Upper lobe of left lung (tissue), 6 donors: ENCODE measurements at regions not wholly inside any gene's neighbourhood (a gene's known extent, or its start where the extent isn't known, plus 50 kb on each side); places are given as distances from the start of the nearest gene placed in this dataset.

ENCODE experiments used
- ATAC-seq, 2 donors: fragments of 200-7000 bp; cut with Tn5 transposase; one replicate each; pipeline ENCODE4 v1.9.1; 2022; ENCODE audit warnings: mild to moderate bottlenecking in 2 of 2, moderate library complexity in 2 of 2; ENCODE audit not compliant: low FRiP score in 2 of 2
- DNase-seq, 2 donors: peaks; one replicate each; pipeline ENCODE4 v3.0.0-alpha.2; 2019 to 2020
- H3K27ac ChIP-seq, 4 donors: fragments of 200-600 bp; sonication (generic); one replicate each; pipeline ENCODE4 v1.5.1; 2016 to 2019
- H3K27me3 ChIP-seq, 4 donors: fragments of 200-600 bp; sonication (generic); one replicate each; pipeline ENCODE4 v1.5.1; 2017 to 2019
- H3K36me3 ChIP-seq, 4 donors: fragments of 200-600 bp; sonication (generic); one replicate each; pipeline ENCODE4 v1.5.1; 2016 to 2019
- H3K4me1 ChIP-seq, 4 donors: fragments of 200-600 bp; sonication (generic); one replicate each; pipeline ENCODE4 v1.5.1; 2018 to 2019
- H3K4me3 ChIP-seq, 4 donors: fragments of 200-600 bp; sonication (generic); one replicate each; pipeline ENCODE4 v1.5.1; 2017 to 2019; ENCODE audit warnings: mild to moderate bottlenecking in 2 of 4, moderate library complexity in 1 of 4
- H3K9me3 ChIP-seq, 4 donors: fragments of 200-600 bp; sonication (generic); one replicate each; pipeline ENCODE4 v1.5.1; 2018 to 2019
- CTCF ChIP-seq, 6 experiments: fragments of 450-650 bp in 4 of 6; fragments of 200-600 bp in 2 of 6; sonication (generic) in 2 of 6; IDR thresholded peaks; one replicate each; pipeline ENCODE4 v1.5.1; 2016 to 2019; ENCODE audit warnings: antibody characterized with exemption in 6 of 6
- EP300 ChIP-seq, 4 donors: sonication (generic); formaldehyde crosslinking; IDR thresholded peaks; one replicate each; pipeline ENCODE4 v1.5.1; 2017; ENCODE audit warnings: antibody characterized with exemption in 4 of 4, control low read depth in 2 of 4
- POLR2A ChIP-seq, 4 donors: fragments of 450-650 bp; IDR thresholded peaks; one replicate each; pipeline ENCODE4 v1.5.1; 2016 to 2017; ENCODE audit warnings: antibody characterized with exemption in 4 of 4, mild to moderate bottlenecking in 2 of 4
- POLR2AphosphoS5 ChIP-seq, 2 donors: sonication (generic); formaldehyde crosslinking; IDR thresholded peaks; one replicate each; pipeline ENCODE4 v1.5.1; 2017; ENCODE audit warnings: antibody characterized with exemption in 2 of 2
- whole genome bisulfite sequencing, 2 donors: methylation state at CpG; one replicate each; pipeline ENCODE4 v1.1.5; 2017 to 2018; 5-methylcytosine and 5-hydroxymethylcytosine counted together
- donor health status: DM: no; HTN: no; CAD: no; lungs with moderate emphysema.
- donor health status: DM: no; HTN: yes; CAD: no; lungs with severe emphysema.

GRCh38 chr5:84632418-84632817 lies 247.7 kb upstream of the EDIL3 start:
- ATAC-seq (no peak), DNase-seq (no peak)
- no peaks in the 10 kb centered on the region for H3K4me1 ChIP-seq
- TF ChIP-seq POLR2A (IDR thresholded peaks at IDR 0.05) (no peak), CTCF (IDR thresholded peaks at IDR 0.05) (no peak), POLR2AphosphoS5 (IDR thresholded peaks at IDR 0.05) (no peak), EP300 (IDR thresholded peaks at IDR 0.05) (no peak)
- H3K9me3 ChIP-seq = no peaks in the 10 kb centered on the region
- no peak overlapping the region for H3K27ac ChIP-seq
- H3K36me3 ChIP-seq = no peaks in the 10 kb centered on the region
- H3K4me3 ChIP-seq = no peak overlapping the region
- whole genome bisulfite sequencing, 2 donors = 82 to 90% methylated on average over 3 of the region's 3 CpGs
- H3K27me3 ChIP-seq = no peaks in the 10 kb centered on the region

DNA sequence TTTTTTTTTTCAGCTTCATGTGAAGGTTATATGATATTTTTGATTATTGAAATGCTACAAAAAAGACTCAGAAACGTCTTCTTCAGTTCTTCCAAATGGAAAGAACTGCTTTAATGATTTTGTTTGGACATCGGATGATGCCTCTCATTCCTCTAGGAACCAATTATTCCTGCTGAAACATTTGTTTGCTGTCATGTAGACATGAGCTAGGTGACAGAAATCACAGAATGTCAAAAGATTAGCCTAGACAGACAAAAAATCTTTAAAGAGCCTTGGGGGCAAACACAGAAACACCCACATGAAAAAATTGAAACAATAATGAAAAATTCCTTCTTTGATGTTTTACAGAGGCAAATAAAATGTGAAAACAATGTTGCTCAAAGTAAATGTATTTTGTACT lies 244.2 kb upstream of the EDIL3 start:
- WGBS, 2 donors = 78 to 79% methylated on average over 2 of the region's 2 CpGs
- ATAC-seq (no peak), DNase-seq (no peak)
- Histone ChIP-seq H3K36me3 (no peaks in the 10 kb centered on the region), H3K9me3 (no peaks in the 10 kb centered on the region), H3K27ac (no peak overlapping the region), H3K4me1 (no peaks in the 10 kb centered on the region), H3K4me3 (no peak overlapping the region), H3K27me3 (no peaks in the 10 kb centered on the region)
- TF ChIP-seq EP300 (IDR thresholded peaks at IDR 0.05) = no peak
- no peak for TF ChIP-seq CTCF (IDR thresholded peaks at IDR 0.05)
- no peak for TF ChIP-seq POLR2A (IDR thresholded peaks at IDR 0.05)
- TF ChIP-seq POLR2AphosphoS5 (IDR thresholded peaks at IDR 0.05) = no peak

GRCh38 chr5:84623019-84623418 lies 238.3 kb upstream of the EDIL3 start:
- no peak for ATAC-seq
- Histone ChIP-seq H3K9me3 (no peaks in the 10 kb centered on the region), H3K36me3 (no peaks in the 10 kb centered on the region), H3K4me1 (no peaks in the 10 kb centered on the region), H3K27ac (no peak overlapping the region), H3K27me3 (no peaks in the 10 kb centered on the region), H3K4me3 (no peak overlapping the region)
- WGBS, 2 donors = 29% methylated on average over 2 of the region's 2 CpGs
- DNase-seq = no peak
- TF ChIP-seq EP300 (IDR thresholded peaks at IDR 0.05) = no peak
- no peak for TF ChIP-seq POLR2AphosphoS5 (IDR thresholded peaks at IDR 0.05)
- TF ChIP-seq POLR2A (IDR thresholded peaks at IDR 0.05) = no peak
- TF ChIP-seq CTCF (IDR thresholded peaks at IDR 0.05) = no peak

DNA sequence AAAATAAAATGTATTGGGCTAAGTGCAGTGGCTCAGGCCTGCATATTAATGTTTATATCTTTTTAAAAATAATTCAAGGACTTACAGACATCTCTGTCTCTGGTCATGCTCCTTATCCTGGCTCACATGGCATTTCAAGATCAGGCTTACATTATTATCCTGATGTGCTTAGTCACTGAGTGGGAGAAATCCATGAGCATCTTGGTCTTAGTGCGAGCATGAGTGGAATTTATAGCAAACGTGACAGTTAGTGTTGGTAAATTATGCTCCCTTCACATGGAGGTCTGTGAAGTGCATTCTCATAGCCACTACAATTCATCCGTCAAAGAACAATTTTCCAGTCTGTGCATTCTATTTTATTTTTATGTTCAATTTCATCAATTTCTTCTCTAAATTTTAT lies 237.8 kb upstream of the EDIL3 start:
- DNase-seq (no peak), ATAC-seq (no peak)
- Histone ChIP-seq H3K4me3 (no peak overlapping the region), H3K9me3 (no peaks in the 10 kb centered on the region), H3K36me3 (no peaks in the 10 kb centered on the region), H3K27me3 (no peaks in the 10 kb centered on the region), H3K4me1 (no peaks in the 10 kb centered on the region), H3K27ac (no peak overlapping the region)
- TF ChIP-seq POLR2AphosphoS5 (IDR thresholded peaks at IDR 0.05) = no peak
- no peak for TF ChIP-seq CTCF (IDR thresholded peaks at IDR 0.05)
- no peak for TF ChIP-seq POLR2A (IDR thresholded peaks at IDR 0.05)
- TF ChIP-seq EP300 (IDR thresholded peaks at IDR 0.05) = no peak
- 66 to 68% methylated on average over 3 of the region's 3 CpGs for WGBS, 2 donors

GRCh38 chr5:84618262-84618661 lies 233.6 kb upstream of the EDIL3 start:
- H3K9me3 ChIP-seq = no peaks in the 10 kb centered on the region
- H3K36me3 ChIP-seq = no peaks in the 10 kb centered on the region
- no peak overlapping the region for H3K27ac ChIP-seq
- no peak for ATAC-seq
- 25 to 26% methylated on average over 1 of the region's 1 CpG for WGBS, 2 donors
- DNase-seq = no peak
- TF ChIP-seq POLR2A (IDR thresholded peaks at IDR 0.05) (no peak), POLR2AphosphoS5 (IDR thresholded peaks at IDR 0.05) (no peak), EP300 (IDR thresholded peaks at IDR 0.05) (no peak), CTCF (IDR thresholded peaks at IDR 0.05) (no peak)
- no peaks in the 10 kb centered on the region for H3K27me3 ChIP-seq
- H3K4me1 ChIP-seq = no peaks in the 10 kb centered on the region
- H3K4me3 ChIP-seq = no peak overlapping the region
